Liver (tissue), 7 donors: ENCODE measurements at regions not wholly inside any gene's neighbourhood (a gene's known extent, or its start where the extent isn't known, plus 50 kb on each side); places are given as distances from the start of the nearest gene placed in this dataset.

ENCODE experiments used
- DNase-seq: peaks from one replicate; pipeline ENCODE4 v3.0.0-alpha.2; 2017; ENCODE audit warnings: low spot score
- H3K27ac ChIP-seq, 2 donors: one replicate each; pipeline ENCODE4 v1.7.0; 2013; ENCODE audit warnings: inconsistent platforms in 2 of 2, low read length in 2 of 2, control low read depth in 1 of 2, low read depth in 1 of 2, mild to moderate bottlenecking in 1 of 2
- H3K27me3 ChIP-seq, 4 donors: one replicate each; pipeline versions ENCODE4 v1.6.1 to v1.7.0; 2013; ENCODE audit warnings: low read length in 3 of 4, inconsistent platforms in 1 of 4, mild to moderate bottlenecking in 1 of 4, moderate library complexity in 1 of 4; ENCODE audit not compliant: control insufficient read depth in 4 of 4, insufficient read depth in 4 of 4
- H3K36me3 ChIP-seq, 4 donors: one replicate each; pipeline versions ENCODE4 v1.6.1 to v1.7.0; 2013; ENCODE audit warnings: low read length in 3 of 4, mild to moderate bottlenecking in 3 of 4, low read depth in 1 of 4, moderate library complexity in 1 of 4; ENCODE audit not compliant: control insufficient read depth in 4 of 4, insufficient read depth in 3 of 4
- H3K4me1 ChIP-seq, 4 donors: one replicate each; pipeline versions ENCODE4 v1.6.1 to v1.7.0; 2013; ENCODE audit warnings: low read length in 3 of 4, mild to moderate bottlenecking in 3 of 4, moderate library complexity in 1 of 4; ENCODE audit not compliant: control insufficient read depth in 4 of 4, insufficient read depth in 4 of 4
- H3K4me3 ChIP-seq, 3 donors: one replicate each; pipeline versions ENCODE4 v1.6.1 to v1.7.0; 2013; ENCODE audit warnings: low read length in 3 of 3, control low read depth in 1 of 3, low read depth in 1 of 3, mild to moderate bottlenecking in 1 of 3
- H3K9ac ChIP-seq, 2 donors: one replicate each; pipeline ENCODE4 v1.7.0; 2013; ENCODE audit warnings: low read length in 2 of 2, mild to moderate bottlenecking in 2 of 2, moderate library complexity in 2 of 2, control low read depth in 1 of 2, low read depth in 1 of 2
- H3K9me3 ChIP-seq, 4 donors: one replicate each; pipeline versions ENCODE4 v1.6.1 to v1.7.0; 2013; ENCODE audit warnings: low read length in 3 of 4; ENCODE audit not compliant: control insufficient read depth in 4 of 4
- ATF3 ChIP-seq: IDR thresholded peaks from 2 replicates; pipeline ENCODE4 v1.6.1; 2016; ENCODE audit warnings: antibody characterized with exemption
- EGR1 ChIP-seq, 2 donors: IDR thresholded peaks; 2 replicates each; pipeline ENCODE4 v1.6.1; 2016 to 2018; ENCODE audit warnings: antibody characterized with exemption in 2 of 2, low read depth in 2 of 2
- FOXA1 ChIP-seq: IDR thresholded peaks from 2 replicates; pipeline ENCODE4 v1.6.1; 2016; ENCODE audit warnings: antibody characterized with exemption
- FOXA2 ChIP-seq: IDR thresholded peaks from 2 replicates; pipeline ENCODE4 v1.6.1; 2016; ENCODE audit warnings: antibody characterized with exemption
- GABPA ChIP-seq, 2 donors: IDR thresholded peaks in 1 of 2; conservative IDR thresholded peaks in 1 of 2; 2 replicates each; pipeline ENCODE4 v1.6.1; 2016; ENCODE audit warnings: antibody characterized with exemption in 2 of 2, mild to moderate bottlenecking in 1 of 2, moderate library complexity in 1 of 2
- HNF4A ChIP-seq, 2 donors: conservative IDR thresholded peaks; 2 replicates each; pipeline ENCODE4 v1.6.1; 2016; ENCODE audit warnings: antibody characterized with exemption in 2 of 2, mild to moderate bottlenecking in 2 of 2
- HNF4G ChIP-seq: IDR thresholded peaks from 2 replicates; pipeline ENCODE4 v1.6.1; 2016; ENCODE audit warnings: antibody characterized with exemption
- JUND ChIP-seq, 2 donors: IDR thresholded peaks; 2 replicates each; pipeline ENCODE4 v1.6.1; 2016; ENCODE audit warnings: antibody characterized with exemption in 2 of 2
- MAX ChIP-seq: IDR thresholded peaks from 2 replicates; pipeline ENCODE4 v1.6.1; 2016; ENCODE audit warnings: antibody characterized with exemption
- NR2F2 ChIP-seq: IDR thresholded peaks from 2 replicates; pipeline ENCODE4 v1.6.1; 2016; ENCODE audit warnings: antibody characterized with exemption
- RAD21 ChIP-seq, 2 donors: IDR thresholded peaks; 2 replicates each; pipeline ENCODE4 v1.6.1; 2016; ENCODE audit warnings: antibody characterized with exemption in 2 of 2, mild to moderate bottlenecking in 2 of 2
- REST ChIP-seq: IDR thresholded peaks from 2 replicates; pipeline ENCODE4 v1.6.1; 2016; ENCODE audit warnings: antibody characterized with exemption, mild to moderate bottlenecking
- RXRA ChIP-seq, 2 donors: IDR thresholded peaks; 2 replicates each; pipeline ENCODE4 v1.6.1; 2017 to 2018; ENCODE audit warnings: antibody characterized with exemption in 2 of 2, mild to moderate bottlenecking in 1 of 2
- SP1 ChIP-seq: IDR thresholded peaks from 2 replicates; pipeline ENCODE4 v1.6.1; 2018; ENCODE audit warnings: antibody characterized with exemption, mild to moderate bottlenecking
- TAF1 ChIP-seq: conservative IDR thresholded peaks from 2 replicates; pipeline ENCODE4 v1.6.1; 2016; ENCODE audit warnings: antibody characterized with exemption, mild to moderate bottlenecking
- YY1 ChIP-seq: IDR thresholded peaks from 2 replicates; pipeline ENCODE4 v1.6.1; 2016; ENCODE audit warnings: antibody characterized with exemption, mild to moderate bottlenecking
- ZBTB33 ChIP-seq: IDR thresholded peaks from 2 replicates; pipeline ENCODE4 v1.6.1; 2016; ENCODE audit warnings: antibody characterized with exemption
- WGBS: extraction: QIAGEN DNeasy Blood & Tissue Kit; methylation state at CpG from one replicate; pipeline ENCODE4 v1.1.7; 2013; 5-methylcytosine and 5-hydroxymethylcytosine counted together
- donor health status: healthy.
- donor health status: healthy.
- donor health status: healthy.
- donor health status: healthy.

GRCh38 chr3:55330756-55331155 is 156.3 kb downstream of the WNT5A start:
- H3K27me3 ChIP-seq, result no peaks in the 10 kb centered on the region
- 58% methylated on average over 3 of the region's 3 CpGs for WGBS
- no peak overlapping the region for H3K27ac ChIP-seq
- H3K9me3 ChIP-seq, result no peaks in the 10 kb centered on the region
- TF ChIP-seq JUND (IDR thresholded peaks at IDR 0.05) (no peak), NR2F2 (no peak), RXRA (IDR thresholded peaks at IDR 0.05) (no peak), TAF1 (no peak), EGR1 (IDR thresholded peaks at IDR 0.05; ENCODE audit: low read depth in 2 of 2) (no peak), FOXA2 (no peak)
- no peak overlapping the region for H3K9ac ChIP-seq
- H3K36me3 ChIP-seq, result no peaks in the 10 kb centered on the region
- H3K4me3 ChIP-seq, result no peak overlapping the region
- no peak for DNase-seq
- H3K4me1 ChIP-seq, result no peaks in the 10 kb centered on the region

GRCh38 chr3:55330355-55330754 is 156.8 kb downstream of the WNT5A start:
- H3K27ac ChIP-seq, result no peak overlapping the region
- no peak overlapping the region for H3K4me3 ChIP-seq
- no peaks in the 10 kb centered on the region for H3K9me3 ChIP-seq
- 35% methylated on average over 4 of the region's 4 CpGs for WGBS
- H3K9ac ChIP-seq, result no peak overlapping the region
- H3K27me3 ChIP-seq, result no peaks in the 10 kb centered on the region
- H3K4me1 ChIP-seq, result no peaks in the 10 kb centered on the region
- DNase-seq, result no peak
- no peaks in the 10 kb centered on the region for H3K36me3 ChIP-seq
- TF ChIP-seq RXRA (IDR thresholded peaks at IDR 0.05) (no peak), EGR1 (IDR thresholded peaks at IDR 0.05; ENCODE audit: low read depth in 2 of 2) (no peak), RAD21 (IDR thresholded peaks at IDR 0.05) (no peak), ATF3 (no peak), FOXA1 (no peak)

- no peak overlapping the region for H3K4me3 ChIP-seq
- WGBS, result 74% methylated on average over 1 of the region's 1 CpG
- no peaks in the 10 kb centered on the region for H3K4me1 ChIP-seq
- no peak for TF ChIP-seq YY1
- TF ChIP-seq EGR1 (IDR thresholded peaks at IDR 0.05; ENCODE audit: low read depth in 2 of 2), result no peak
- no peak for TF ChIP-seq REST
- no peak for TF ChIP-seq RXRA (IDR thresholded peaks at IDR 0.05)
- TF ChIP-seq FOXA1, result no peak
- no peak for TF ChIP-seq MAX
- TF ChIP-seq ZBTB33, result no peak
- TF ChIP-seq HNF4A (conservative IDR thresholded peaks at IDR 0.05), result no peak
- no peak for TF ChIP-seq HNF4G
- TF ChIP-seq GABPA (IDR thresholded peaks at IDR 0.05 in 1 of 2, conservative IDR thresholded peaks at IDR 0.05 in 1 of 2), result no peak
- TF ChIP-seq JUND (IDR thresholded peaks at IDR 0.05), result no peak
- no peak for TF ChIP-seq NR2F2
- TF ChIP-seq SP1, result no peak
- no peak for TF ChIP-seq TAF1
- TF ChIP-seq RAD21 (IDR thresholded peaks at IDR 0.05), result no peak
- no peak for TF ChIP-seq ATF3
- no peak for DNase-seq
- H3K36me3 ChIP-seq, result no peaks in the 10 kb centered on the region
- H3K27me3 ChIP-seq, result no peaks in the 10 kb centered on the region
- H3K9me3 ChIP-seq, result no peaks in the 10 kb centered on the region
- H3K27ac ChIP-seq, result no peak overlapping the region
- no peak overlapping the region for H3K9ac ChIP-seq
Observed at GRCh38 chr3:55329849-55330248, 157.3 kb downstream of the WNT5A start.
